ENCODE measurements at regions not wholly inside any gene's neighbourhood (a gene's known extent, or its start where the extent isn't known, plus 50 kb on each side); places are given as distances from the start of the nearest gene placed in this dataset.
"Not testable (repeated sequence)": the region's sequence is repeated elsewhere in the genome, so short reads cannot be mapped to it uniquely, and the experiment has no call there.

DNA sequence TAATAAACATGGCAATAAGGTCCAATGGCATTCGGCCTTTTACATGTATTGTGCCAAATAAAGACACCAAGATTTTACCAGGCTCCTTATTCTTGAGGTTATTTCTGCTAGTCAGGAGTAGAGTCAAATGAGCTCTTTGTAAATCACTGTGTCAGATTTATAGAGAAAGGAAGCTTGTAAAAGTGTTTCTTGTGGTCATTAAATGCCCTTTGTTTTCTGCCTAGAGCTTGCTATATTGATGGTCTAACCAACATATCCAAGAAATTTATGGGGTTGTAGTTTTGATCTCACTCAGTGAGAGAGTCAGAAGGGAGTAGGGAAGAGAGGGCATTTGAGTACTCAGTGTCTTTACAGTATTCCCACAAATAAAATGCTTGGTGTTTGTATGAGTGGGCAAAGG is 86.2 kb upstream of the FRMPD4 start:
- no peak for DNase-seq

- DNase-seq = no peak
These were observed 80.2 kb upstream of the FRMPD4 start for GRCh38 chrX:12058087-12058486.

GRCh38 chrX:12060489-12061260 is 77.6 kb upstream of the FRMPD4 start:
- DNase-seq = no peak

DNA sequence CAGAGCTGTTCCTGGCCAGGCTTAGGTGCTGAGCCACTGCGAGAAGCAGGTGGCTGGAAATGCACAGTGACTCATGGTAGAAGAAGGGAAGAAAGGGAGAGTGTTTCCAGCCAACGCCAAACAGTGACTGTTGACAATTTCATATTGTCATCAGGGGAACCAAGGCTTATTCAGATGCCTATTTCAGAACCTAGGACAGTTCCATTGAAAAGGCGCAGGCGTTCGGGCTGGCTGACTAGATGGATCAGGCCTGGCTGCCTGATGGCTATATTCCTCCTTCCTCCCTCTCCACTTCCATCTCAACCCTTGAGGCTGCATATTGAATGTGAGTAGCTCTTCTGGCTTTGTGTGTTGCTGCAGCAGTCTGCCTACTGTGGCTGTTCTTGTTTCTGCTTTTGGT is 73.0 kb upstream of the FRMPD4 start:
- DNase-seq = peak in 8 of 56 donors; percentile 0 to 7 (median 2)

GRCh38 chrX:12076046-12076445 is 62.2 kb upstream of the FRMPD4 start:
- no peak for DNase-seq

- no peak for DNase-seq
These were observed 58.0 kb upstream of the FRMPD4 start for GRCh38 chrX:12080265-12080664.

DNA sequence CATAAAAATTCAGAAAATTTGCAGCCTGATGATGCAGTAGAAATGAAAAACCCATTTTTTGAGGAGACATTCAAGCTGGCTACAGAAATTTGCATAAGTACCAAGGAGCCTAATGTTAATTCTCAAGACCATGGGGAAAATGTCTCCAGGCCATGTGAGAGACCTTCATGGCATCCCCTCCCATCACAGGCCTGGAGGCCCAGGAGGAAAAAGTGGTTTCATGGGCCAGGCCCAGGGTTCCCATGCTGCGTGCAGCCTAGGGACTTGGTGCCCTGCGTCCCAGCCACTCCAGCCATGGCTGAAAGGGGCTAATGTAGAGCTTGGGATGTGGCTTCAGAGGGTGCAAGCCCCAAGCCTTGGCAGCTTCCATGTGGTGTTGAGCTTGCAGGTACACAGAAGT is 55.3 kb upstream of the FRMPD4 start:
- not testable (repeated sequence) for DNase-seq
